ENCODE measurements at regions not wholly inside any gene's neighbourhood (a gene's known extent, or its start where the extent isn't known, plus 50 kb on each side); places are given as distances from the start of the nearest gene placed in this dataset.

DNA sequence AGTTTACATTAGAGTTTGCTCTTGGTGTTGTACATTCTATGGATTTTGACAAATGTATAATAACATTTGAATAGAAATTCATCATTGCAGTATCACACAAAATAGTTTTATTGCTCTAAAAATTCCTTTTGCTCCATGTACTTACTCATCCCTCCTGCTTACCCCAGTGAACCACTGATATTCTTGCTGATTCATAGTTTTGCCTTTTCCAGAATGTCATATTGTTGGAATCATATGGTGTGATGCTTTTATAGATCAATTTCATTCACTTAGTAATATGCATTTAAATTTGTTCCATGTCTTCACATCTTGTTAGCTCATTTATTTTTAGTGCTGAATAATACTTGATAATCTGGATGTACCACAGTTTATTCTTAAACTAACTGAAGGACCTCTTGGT lies 1593.2 kb downstream of the C4orf33 start:
- TF ChIP-seq, protein P1, sequence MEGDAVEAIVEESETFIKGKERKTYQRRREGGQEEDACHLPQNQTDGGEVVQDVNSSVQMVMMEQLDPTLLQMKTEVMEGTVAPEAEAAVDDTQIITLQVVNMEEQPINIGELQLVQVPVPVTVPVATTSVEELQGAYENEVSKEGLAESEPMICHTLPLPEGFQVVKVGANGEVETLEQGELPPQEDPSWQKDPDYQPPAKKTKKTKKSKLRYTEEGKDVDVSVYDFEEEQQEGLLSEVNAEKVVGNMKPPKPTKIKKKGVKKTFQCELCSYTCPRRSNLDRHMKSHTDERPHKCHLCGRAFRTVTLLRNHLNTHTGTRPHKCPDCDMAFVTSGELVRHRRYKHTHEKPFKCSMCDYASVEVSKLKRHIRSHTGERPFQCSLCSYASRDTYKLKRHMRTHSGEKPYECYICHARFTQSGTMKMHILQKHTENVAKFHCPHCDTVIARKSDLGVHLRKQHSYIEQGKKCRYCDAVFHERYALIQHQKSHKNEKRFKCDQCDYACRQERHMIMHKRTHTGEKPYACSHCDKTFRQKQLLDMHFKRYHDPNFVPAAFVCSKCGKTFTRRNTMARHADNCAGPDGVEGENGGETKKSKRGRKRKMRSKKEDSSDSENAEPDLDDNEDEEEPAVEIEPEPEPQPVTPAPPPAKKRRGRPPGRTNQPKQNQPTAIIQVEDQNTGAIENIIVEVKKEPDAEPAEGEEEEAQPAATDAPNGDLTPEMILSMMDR (IDR thresholded peaks at IDR 0.05; ENCODE audit: low read depth, low read length) = no peak
- no peak for TF ChIP-seq POLR2A (IDR thresholded peaks at IDR 0.05; ENCODE audit: extremely low read depth, insufficient read length)
